ENCODE measurements at regions not wholly inside any gene's neighbourhood (a gene's known extent, or its start where the extent isn't known, plus 50 kb on each side); places are given as distances from the start of the nearest gene placed in this dataset.
"Not testable (repeated sequence)": the region's sequence is repeated elsewhere in the genome, so short reads cannot be mapped to it uniquely, and the experiment has no call there.

GRCh38 chr14:87041290-87042020 lies 951.5 kb downstream of the GALC start:
- TF ChIP-seq, protein P1, sequence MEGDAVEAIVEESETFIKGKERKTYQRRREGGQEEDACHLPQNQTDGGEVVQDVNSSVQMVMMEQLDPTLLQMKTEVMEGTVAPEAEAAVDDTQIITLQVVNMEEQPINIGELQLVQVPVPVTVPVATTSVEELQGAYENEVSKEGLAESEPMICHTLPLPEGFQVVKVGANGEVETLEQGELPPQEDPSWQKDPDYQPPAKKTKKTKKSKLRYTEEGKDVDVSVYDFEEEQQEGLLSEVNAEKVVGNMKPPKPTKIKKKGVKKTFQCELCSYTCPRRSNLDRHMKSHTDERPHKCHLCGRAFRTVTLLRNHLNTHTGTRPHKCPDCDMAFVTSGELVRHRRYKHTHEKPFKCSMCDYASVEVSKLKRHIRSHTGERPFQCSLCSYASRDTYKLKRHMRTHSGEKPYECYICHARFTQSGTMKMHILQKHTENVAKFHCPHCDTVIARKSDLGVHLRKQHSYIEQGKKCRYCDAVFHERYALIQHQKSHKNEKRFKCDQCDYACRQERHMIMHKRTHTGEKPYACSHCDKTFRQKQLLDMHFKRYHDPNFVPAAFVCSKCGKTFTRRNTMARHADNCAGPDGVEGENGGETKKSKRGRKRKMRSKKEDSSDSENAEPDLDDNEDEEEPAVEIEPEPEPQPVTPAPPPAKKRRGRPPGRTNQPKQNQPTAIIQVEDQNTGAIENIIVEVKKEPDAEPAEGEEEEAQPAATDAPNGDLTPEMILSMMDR (conservative IDR thresholded peaks at IDR 0.05; ENCODE audit: control insufficient read depth, insufficient read depth, low read depth, low read length) = no peak
- no peak overlapping the region for H3K4me3 ChIP-seq (ENCODE audit: control insufficient read depth, low read depth, low read length)
- no peak for DNase-seq (ENCODE audit: low read depth)

- no peak for DNase-seq (ENCODE audit: low read depth)
- no peak overlapping the region for H3K4me3 ChIP-seq (ENCODE audit: control insufficient read depth, low read depth, low read length)
- TF ChIP-seq, protein P1 (conservative IDR thresholded peaks at IDR 0.05; ENCODE audit: control insufficient read depth, insufficient read depth, low read depth, low read length) = no peak
Observed at GRCh38 chr14:87034680-87035079, 958.3 kb downstream of the GALC start.

- no peak for DNase-seq (ENCODE audit: low read depth)
- TF ChIP-seq, protein P1 (conservative IDR thresholded peaks at IDR 0.05; ENCODE audit: control insufficient read depth, insufficient read depth, low read depth, low read length) = no peak
- H3K4me3 ChIP-seq (ENCODE audit: control insufficient read depth, low read depth, low read length) = no peak overlapping the region
Observed at GRCh38 chr14:87030197-87030596, 962.8 kb downstream of the GALC start.

DNA sequence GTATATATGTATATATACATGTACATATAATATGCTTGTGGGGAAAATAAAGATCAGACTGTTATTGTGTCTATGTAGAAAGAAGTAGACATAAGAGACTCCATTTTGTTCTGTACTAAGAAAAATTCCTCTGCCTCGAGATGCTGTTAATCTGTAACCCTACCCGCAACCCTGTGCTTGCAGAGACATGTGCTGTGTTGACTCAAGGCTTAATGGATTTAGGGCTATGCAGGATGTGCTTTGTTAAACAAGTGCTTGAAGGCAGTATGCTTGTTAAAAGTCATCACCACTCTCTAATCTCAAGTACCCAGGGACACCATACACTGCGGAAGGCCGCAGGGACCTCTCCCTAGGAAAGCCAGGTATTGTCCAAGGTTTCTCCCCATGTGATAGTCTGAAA lies 972.9 kb downstream of the GALC start:
- not testable (repeated sequence) for DNase-seq (ENCODE audit: low read depth); H3K4me3 ChIP-seq (ENCODE audit: control insufficient read depth, low read depth, low read length)

- TF ChIP-seq, protein P1 (conservative IDR thresholded peaks at IDR 0.05; ENCODE audit: control insufficient read depth, insufficient read depth, low read depth, low read length) = no peak
- DNase-seq (ENCODE audit: low read depth) = no peak
- H3K4me3 ChIP-seq (ENCODE audit: control insufficient read depth, low read depth, low read length) = no peak overlapping the region
Observed at GRCh38 chr14:87018294-87018693, 974.7 kb downstream of the GALC start.

DNA sequence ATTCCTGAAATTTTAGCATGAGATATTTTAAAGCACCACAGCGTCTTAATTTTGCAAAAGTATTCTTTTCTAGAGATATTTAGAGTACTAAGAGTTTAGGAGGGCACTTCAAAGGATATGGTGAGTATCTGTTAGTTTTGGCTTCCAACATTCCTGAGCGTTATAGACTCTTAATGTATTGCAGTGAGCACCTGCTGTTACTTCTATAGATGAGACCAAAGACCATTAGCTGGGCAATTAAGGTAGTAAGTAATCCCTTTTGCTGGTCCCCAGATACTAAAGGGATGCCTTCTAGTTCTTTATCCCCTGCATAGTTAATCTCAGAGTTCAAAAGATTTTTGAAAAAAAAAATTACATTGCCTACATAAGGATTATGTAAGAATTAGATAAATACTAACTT lies 975.6 kb downstream of the GALC start:
- TF ChIP-seq, protein P1 (conservative IDR thresholded peaks at IDR 0.05; ENCODE audit: control insufficient read depth, insufficient read depth, low read depth, low read length) = no peak
- no peak for DNase-seq (ENCODE audit: low read depth)
- H3K4me3 ChIP-seq (ENCODE audit: control insufficient read depth, low read depth, low read length) = no peak overlapping the region

DNA sequence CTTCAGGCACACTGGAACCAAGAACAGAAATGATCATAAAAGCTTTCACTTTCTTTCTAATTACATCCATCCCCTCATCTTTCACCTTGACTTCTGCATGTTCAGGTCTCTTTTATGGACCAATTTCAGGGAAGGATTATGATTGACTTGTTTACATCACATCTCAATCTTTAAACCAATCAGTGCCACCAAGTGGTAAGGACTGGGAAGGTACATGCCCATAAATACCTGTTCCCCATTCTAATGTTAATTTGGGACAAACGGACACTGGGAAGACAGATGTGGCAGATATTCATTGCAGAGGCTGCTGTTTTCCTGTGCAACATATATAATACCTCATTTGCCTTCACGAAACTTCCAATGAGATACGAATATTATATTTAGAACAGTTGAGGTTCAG lies 978.1 kb downstream of the GALC start:
- no peak for DNase-seq (ENCODE audit: low read depth)

More for the DNA sequence above, 978.1 kb downstream of the GALC start:
- TF ChIP-seq, protein P1 (conservative IDR thresholded peaks at IDR 0.05; ENCODE audit: control insufficient read depth, insufficient read depth, low read depth, low read length) = no peak
- no peak overlapping the region for H3K4me3 ChIP-seq (ENCODE audit: control insufficient read depth, low read depth, low read length)
